GM19395 (cell line): ENCODE measurements at regions not wholly inside any gene's neighbourhood (a gene's known extent, or its start where the extent isn't known, plus 50 kb on each side); places are given as distances from the start of the nearest gene placed in this dataset.

Experiments
- ATAC-seq: cut with Tn5 transposase; IDR thresholded peaks from one replicate; pipeline ENCODE4 v1.9.1; 2021; ENCODE audit warnings: mild to moderate bottlenecking, moderate library complexity; ENCODE audit not compliant: unreplicated experiment

DNA sequence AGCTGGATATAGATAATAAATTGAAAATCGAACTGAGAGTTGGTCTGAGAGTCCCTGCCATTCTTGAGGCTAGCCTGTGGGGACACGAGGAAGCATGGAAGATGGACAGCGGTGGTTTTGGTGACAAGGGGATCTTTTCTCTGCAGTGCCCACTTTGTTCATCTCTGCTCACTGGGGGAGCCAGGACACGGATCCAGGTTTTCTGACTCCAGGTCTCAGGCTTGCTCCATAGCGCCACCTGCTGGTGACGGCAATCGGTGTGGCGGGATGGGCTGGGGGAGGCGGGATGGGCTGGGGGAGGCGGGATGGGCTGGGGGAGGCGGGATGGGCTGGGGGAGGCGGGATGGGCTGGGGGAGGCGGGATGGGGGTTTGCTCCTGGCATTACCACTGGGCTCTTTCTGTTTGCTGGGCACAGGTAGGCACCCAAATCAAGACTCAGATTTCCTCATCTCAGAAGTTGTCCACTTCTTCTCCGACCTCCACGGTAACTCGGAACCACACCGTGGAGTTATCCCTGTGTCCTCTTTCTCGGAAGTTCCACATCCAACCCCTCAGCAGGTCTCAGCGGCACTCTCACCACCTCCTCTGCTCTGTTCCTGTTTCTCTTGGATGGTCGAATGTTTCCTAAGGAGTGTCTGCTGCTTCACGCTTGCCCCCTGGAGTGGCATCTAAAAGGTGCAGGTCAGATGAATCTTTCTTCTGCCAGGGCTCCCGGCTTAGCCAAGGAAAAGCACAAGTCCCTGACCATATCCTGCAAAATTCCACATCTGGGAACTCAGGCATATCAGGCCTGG, 142.4 kb downstream of the CYLD start:
- no peak for ATAC-seq

DNA sequence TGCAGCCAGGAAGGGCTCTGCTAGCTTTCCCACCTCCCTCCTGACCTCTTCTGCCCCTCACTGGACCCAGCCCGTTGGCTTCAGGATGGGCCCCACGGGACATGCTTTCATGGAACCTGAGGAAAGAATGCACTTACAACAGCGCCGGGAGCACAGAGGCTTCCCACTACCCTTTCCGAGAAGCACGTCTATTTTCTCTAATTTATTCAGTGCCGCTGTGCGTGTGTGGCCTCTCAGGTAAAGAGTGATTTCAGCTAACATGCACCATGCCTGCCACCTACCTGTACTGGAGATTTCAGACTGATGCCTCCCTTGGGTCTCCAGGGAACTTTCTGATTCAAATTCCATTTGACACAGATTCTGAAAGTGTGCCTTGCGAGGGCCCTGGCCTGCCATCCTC, 140.1 kb downstream of the CYLD start:
- no peak for ATAC-seq

DNA sequence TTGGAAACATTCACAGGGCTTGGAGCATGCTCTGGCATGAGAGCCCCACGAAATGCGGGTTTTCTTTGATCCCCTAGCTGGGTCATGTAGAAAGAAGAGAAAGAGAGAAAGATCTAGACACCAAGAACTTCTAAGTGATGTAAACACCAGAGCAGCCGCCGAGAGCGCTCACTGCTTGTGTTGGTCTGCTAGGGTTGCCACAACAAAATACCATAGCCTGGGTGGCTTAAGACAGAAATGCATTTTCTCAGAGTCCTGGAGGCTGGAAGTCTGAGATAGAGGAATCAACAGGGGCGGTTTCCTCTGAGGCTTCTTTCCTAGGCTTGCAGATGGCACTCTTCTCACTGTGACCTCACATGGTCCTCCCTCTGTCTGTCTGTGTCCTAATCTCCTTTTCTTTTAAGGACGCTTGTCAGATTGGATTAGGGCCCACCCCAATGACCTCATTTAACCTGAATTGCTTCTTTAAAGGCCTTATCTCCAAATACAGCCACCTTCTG, 139.5 kb downstream of the CYLD start:
- ATAC-seq = no peak

GRCh38 chr16:50880926-50881325, 139.0 kb downstream of the CYLD start:
- no peak for ATAC-seq

DNA sequence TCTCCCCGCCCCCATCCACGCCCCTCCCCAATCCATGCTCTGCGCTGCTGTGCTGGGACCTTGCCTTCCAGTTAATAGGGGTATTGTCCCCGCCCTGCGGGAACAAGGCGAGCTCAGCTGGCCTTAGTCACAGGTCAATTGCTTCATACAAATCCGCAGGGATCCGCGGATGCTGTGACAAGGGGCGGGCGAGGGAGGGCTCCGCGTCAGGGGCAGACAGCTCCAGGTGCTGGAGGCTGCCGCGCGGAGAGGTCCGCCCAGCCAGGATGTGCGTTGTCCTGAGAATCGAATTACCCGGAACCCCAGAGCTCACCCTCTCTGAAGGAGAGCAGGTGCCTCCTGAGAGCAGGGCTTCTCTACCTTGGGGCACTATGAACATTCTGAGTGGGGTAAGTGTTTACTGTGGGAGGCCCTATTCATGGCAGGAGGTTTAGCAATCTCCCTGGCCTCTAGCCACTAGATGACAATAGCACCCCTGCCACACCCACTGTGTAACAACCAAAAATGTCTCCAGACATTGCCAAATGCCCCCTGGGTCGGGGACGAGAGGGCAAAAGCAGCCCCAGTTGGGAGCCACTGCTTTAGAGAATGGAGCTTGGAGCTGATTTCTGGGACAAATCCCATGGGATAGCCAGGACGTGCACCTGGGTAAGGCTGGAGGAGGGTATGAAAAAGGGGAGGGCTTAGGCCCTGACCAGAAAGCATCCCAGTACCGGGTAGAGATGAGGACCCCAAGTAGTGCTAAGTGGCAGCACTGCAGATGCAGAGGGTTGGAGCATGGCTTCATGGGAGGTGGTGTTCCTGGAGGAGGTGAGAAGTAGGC, 138.2 kb downstream of the CYLD start:
- ATAC-seq = no peak

DNA sequence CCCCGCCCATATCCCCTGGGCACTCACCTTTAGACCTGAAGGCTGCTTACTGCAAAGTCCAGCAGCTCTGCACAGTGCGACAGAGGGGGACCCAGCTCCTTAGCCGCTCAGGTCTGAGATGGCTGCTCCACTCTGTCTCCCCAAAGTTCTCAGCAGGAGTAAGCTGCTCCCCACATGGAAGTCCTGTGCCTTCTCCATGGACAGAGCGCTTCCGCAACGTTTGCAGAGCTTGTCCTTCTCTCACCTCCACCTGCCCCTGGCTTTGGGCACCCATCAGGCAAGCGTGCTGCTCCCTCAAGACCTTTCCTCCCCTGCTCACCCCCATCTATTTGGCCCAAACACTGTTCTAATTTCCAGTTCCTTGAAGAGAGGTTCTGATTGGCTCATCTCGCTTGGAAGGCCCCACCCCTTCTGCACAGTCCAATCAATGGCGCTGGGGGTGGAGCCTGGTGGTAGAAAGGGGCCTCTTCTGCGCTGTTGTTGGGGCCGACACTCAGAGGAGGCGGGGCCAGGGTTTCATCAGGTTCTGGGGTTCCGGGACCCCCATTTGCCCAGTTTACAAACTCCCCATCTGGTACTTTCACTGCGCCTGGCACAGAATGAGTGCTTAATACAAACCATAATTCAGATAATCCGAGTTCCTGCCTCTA, 137.2 kb downstream of the CYLD start:
- ATAC-seq = no peak

GRCh38 chr16:50878536-50878935, 136.7 kb downstream of the CYLD start:
- no peak for ATAC-seq

GRCh38 chr16:50876263-50876662, 134.4 kb downstream of the CYLD start:
- ATAC-seq = no peak

GRCh38 chr16:50868577-50868976, 126.7 kb downstream of the CYLD start:
- ATAC-seq = no peak

DNA sequence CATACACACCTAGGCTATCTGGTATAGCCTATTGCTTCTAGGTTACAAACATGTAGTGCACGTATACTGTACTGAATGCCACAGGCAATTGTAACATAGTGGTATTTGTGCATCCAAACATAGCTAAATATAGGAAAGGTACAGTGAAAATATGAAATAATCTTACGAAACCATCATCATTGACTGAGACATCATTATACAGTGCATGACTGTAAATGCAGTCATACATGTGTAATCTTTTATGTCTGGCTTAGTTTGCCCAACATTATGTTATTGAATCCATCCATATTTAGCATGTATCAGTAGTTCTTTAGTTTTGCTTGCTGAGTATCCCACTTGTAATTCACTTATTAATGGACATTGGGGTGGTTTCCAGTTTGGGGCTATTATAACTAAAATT, 124.9 kb downstream of the CYLD start:
- no peak for ATAC-seq

DNA sequence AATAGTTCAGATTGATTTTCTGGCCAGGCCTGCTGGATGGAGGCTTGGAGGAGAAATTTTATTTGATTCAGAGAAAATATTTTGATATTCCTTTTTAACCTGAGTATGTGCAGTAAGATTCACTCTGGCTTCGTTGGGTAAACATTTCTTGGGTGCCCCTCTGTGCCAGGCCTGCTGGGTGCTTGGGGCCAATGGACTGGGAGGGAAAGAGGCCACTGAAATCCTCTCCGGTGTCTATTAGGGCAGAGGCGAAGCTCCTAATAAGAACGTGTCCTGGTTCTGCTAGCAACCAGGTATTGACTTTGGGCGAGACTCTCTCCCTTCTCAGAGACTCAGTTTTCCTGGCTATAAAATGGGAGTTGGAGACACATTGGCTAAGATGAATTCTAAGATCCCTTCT, 122.5 kb downstream of the CYLD start:
- no peak for ATAC-seq

GRCh38 chr16:50863644-50864144, 121.8 kb downstream of the CYLD start:
- no peak for ATAC-seq

DNA sequence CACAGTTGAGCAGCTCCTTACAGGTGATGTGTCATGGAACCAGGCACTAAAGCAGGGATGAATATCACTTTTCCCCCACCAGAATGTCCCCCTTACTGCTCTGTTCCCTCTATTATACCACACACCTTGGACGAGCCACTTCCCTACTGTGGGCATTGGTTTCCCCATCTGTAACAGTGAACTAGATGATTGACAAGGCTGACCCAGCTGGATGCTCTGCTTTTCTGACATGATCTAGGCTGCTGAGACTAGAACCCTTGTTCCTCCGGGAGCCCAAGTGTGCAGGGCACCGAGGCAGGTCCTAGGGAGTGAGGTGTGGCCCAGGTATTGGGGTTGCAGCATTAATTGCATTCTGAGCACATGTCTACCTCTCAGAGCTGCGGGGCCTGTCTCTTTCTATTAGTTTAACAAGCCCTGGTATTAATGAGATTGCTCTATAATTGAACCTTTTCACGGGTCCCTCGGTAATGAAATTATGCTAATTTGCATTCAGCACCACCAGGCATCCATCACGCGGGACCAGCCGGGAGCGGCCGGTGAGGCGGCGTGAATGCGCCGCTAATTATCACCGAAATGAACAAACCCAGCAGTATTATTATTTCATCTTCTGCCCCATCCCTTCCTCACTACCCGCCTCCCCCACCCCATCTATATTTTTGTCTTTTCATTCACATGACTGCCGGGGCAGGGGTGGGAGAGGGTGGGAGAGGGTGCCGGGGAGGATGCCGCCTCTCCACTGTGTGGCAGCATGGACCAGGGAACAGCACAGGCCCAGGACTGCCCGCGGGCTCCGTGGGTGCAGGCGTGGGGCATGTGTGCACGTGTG, 121.1 kb downstream of the CYLD start:
- no peak for ATAC-seq

GRCh38 chr16:50861970-50862411, 120.1 kb downstream of the CYLD start:
- ATAC-seq = no peak

DNA sequence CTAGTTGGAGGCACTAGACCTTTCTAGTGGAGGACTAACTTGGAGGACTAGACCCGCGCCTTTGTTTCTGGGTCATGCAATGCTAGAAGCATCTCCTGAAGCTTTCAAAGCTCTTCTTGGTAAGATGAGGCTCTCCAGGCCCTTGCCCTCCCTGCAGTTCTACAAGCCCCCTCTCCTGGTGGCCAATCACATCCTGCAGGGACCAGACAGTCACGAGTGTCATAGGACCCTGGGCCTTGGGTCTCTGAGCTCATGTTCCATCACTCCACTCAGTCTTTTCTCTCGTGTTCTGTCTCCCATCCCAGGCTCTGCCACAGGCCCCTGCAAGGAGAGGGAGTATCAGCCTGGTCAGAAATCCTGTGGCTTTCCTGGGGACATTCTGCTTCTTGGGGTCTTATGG, 119.6 kb downstream of the CYLD start:
- ATAC-seq = no peak

DNA sequence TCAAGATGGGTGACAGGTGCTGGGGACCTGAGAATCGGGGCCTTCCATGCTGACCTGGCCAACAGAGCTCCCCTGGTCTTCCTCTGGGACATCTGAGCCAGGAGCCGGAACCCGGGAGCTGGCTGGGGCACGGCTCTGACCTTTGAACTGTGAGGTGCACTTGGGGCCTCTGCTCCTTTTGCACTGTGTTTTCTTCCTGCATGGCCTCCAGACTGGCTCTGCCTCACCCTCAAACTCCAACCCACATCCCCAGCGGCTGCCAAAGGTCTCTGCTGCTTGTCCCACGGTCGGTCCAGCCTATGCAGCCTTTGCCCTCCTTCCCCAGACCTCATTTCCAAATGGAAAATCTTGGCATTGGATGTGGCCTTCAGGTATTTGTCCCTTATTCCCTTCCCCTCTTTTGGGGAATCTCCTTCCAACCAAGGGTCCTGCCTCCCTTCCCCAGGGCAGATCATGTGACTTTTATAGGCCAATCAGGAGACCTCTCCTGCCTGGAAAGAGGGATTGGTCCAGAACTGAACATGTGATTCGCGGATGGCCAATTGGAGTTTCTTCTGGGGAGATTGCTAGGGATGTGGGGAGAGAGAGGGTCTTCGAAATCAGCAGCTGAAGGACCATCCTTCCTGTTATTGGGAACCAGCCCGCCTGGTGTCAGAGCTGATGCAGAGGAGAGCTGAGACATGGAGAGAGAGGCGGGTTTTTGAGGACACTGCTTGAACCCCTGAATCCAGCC, 117.9 kb downstream of the CYLD start:
- ATAC-seq = no peak

DNA sequence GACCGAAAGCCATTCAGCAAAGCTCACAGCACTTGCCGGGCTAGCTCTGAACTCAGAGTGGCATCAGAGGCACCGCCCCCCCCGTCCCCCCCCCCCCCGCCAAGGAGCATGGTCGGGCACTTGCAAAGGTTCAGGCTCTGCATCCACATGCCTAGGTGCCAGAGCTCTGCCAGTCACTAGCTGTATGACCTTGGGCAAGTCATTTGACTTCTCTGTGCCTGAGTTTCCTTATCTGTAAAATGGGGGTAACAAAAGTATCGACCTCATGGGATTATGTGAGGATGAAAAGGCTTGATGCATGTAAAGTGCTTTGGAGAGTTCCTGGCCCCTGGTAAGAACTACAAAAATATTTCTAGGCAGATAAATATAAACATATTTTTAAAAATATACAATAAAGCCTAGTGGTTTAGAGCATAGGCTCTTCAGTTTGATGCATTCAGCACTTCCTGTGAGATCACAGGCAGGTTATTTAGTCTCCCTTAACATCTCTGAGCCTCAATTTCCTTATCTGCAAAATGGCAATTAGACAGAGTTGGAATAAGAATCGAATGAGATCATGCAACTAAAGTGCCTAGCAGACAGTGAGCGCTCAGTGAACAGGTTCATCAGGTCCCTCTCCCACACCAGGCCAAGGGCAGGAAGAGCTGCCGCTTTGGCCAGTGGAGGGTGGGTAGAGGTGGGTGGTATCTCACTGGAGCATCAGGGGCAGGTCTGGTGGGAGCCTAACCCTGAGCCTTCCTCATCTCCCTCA, 117.2 kb downstream of the CYLD start:
- no peak for ATAC-seq

DNA sequence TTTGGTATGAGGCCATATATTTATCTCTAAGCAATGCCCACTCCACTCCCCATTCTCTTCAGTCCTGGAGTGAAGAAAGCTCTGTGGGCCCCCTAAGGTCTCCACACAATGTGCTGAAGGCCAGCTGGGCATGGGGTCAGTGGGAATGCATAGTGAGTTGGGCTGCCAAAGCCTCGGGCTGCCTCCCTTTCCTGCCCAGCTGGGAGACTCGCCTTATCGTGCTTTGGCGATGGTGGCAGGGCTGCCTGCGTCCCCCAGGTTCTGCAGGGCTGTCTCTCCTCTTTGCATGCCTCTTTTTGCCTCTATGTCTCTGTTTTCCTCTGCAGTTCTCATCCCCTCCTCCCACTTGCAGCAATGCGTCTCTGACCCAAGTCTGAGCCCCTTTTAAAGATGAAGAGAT, 116.5 kb downstream of the CYLD start:
- no peak for ATAC-seq

- no peak for ATAC-seq
Measured at GRCh38 chr16:50857881-50858280, 116.0 kb downstream of the CYLD start.
